Epithelial cell of proximal tubule (primary cell): ENCODE measurements at regions not wholly inside any gene's neighbourhood (a gene's known extent, or its start where the extent isn't known, plus 50 kb on each side); places are given as distances from the start of the nearest gene placed in this dataset.

Experiments used
- DNase-seq: peaks from one replicate; pipeline ENCODE4 v3.0.0-alpha.2; 2011; ENCODE audit warnings: low read depth
- H3K4me3 ChIP-seq: 2 replicates; pipeline ENCODE4 v1.5.1; 2011; ENCODE audit warnings: low read depth, mild to moderate bottlenecking, low read length
- TF ChIP-seq, protein P1 (sequence below): conservative IDR thresholded peaks from 2 replicates; pipeline ENCODE4 v1.5.1; 2012; ENCODE audit warnings: low read depth, mild to moderate bottlenecking, low read length

- DNase-seq, result no peak
- H3K4me3 ChIP-seq, result no peak overlapping the region
- TF ChIP-seq, protein P1, sequence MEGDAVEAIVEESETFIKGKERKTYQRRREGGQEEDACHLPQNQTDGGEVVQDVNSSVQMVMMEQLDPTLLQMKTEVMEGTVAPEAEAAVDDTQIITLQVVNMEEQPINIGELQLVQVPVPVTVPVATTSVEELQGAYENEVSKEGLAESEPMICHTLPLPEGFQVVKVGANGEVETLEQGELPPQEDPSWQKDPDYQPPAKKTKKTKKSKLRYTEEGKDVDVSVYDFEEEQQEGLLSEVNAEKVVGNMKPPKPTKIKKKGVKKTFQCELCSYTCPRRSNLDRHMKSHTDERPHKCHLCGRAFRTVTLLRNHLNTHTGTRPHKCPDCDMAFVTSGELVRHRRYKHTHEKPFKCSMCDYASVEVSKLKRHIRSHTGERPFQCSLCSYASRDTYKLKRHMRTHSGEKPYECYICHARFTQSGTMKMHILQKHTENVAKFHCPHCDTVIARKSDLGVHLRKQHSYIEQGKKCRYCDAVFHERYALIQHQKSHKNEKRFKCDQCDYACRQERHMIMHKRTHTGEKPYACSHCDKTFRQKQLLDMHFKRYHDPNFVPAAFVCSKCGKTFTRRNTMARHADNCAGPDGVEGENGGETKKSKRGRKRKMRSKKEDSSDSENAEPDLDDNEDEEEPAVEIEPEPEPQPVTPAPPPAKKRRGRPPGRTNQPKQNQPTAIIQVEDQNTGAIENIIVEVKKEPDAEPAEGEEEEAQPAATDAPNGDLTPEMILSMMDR, result no peak
These were observed 52.1 kb upstream of the CD5L start for GRCh38 chr1:157893686-157894085.

- TF ChIP-seq, protein P1, result no peak
- no peak overlapping the region for H3K4me3 ChIP-seq
- no peak for DNase-seq
These were observed 53.1 kb upstream of the CD5L start for GRCh38 chr1:157894613-157895165.

DNA sequence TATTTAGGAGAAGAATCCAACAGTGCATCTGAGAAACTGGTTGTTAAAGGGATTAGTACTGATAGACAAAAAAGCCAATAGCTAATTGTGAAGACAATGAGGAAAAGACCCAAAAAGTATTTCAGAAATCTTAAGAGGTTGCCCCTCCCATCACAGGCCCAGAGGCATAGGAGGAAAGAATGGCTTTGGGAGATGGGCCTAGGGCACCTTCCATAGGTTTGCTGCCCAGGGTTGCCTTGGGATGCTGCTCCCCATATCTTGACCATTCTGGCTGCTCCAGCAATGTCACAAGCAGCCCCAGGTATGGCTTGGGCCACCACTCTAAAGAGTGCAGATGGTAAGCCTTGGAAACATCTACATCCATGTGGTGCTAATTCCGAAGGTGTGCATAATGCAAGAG, 68.7 kb upstream of the CD5L start:
- no peak overlapping the region for H3K4me3 ChIP-seq
- TF ChIP-seq, protein P1, result no peak
- DNase-seq, result no peak

DNA sequence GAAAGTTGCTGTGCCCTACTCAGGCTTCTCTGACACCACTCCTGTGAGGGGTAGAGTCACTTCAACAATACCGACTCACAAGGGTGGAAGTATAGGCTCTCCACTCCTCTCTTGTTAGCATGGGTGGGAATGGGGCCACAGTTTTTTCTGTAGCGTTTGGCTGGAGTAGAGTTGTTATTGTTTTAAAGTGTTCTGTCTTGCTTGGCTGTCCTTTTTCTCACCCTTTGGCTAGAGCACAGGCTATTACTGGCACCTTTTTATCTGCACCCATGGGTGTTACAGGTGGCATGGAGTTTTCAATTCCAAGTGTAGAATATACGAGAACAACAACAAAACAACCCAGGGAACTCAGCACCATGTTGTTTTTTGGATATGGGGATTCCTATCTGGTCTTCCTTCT, 74.3 kb upstream of the CD5L start:
- no peak overlapping the region for H3K4me3 ChIP-seq
- DNase-seq, result no peak
- TF ChIP-seq, protein P1, result no peak

DNA sequence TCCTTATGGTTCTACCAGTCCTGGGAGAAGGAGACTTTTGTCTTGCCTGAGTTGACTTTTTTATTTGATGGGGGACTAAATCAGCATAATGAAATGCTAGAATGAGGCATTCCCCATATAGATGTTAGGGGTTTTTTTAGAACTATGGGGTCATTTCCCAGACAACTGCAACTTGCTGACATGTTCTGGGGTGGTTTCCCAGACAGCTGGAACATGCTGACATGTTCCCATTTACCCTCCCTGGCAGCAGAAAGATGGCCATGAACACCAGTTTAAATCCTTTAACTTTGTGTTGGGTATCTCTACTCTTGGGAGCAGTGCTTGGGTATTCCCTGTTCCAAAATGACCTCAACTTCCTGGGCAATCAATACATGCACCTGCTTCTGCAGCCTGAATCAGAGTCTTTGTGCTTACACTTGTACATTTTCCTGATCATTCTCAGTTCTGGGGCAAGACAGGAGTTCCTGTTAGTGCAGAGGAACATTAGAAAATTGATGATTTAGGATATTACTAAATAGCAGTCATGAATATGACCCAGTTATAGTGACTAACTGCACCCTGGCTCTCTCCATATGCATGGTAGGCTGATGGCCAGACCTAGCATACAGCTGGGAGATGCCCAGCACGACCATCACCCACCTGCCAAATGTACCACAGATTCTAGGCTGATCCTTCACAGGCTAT, 75.4 kb upstream of the CD5L start:
- no peak for DNase-seq
- TF ChIP-seq, protein P1, result no peak

DNA sequence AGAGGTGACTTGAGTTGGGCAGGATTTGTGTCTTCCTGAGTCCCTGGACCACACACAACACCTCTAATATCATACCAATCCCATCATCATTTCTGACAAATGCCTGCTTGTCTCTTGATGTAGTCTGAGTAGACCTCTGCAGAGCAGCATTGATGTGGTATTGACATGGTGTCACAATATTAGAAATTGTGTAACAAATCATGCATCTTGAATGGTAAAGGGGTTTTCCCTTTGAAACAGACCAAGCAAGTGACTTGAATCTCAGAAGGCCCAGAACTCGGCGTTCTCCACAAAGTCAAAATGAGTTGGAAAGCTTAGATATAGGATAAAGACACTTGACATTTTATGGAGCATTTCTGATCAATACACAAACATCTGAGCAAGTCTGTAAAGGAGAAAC, 72.7 kb upstream of the KIRREL1 start:
- TF ChIP-seq, protein P1, result no peak
- H3K4me3 ChIP-seq, result no peak overlapping the region
- DNase-seq, result no peak

More for the DNA sequence above, 75.4 kb upstream of the CD5L start:
- H3K4me3 ChIP-seq, result no peak overlapping the region

DNA sequence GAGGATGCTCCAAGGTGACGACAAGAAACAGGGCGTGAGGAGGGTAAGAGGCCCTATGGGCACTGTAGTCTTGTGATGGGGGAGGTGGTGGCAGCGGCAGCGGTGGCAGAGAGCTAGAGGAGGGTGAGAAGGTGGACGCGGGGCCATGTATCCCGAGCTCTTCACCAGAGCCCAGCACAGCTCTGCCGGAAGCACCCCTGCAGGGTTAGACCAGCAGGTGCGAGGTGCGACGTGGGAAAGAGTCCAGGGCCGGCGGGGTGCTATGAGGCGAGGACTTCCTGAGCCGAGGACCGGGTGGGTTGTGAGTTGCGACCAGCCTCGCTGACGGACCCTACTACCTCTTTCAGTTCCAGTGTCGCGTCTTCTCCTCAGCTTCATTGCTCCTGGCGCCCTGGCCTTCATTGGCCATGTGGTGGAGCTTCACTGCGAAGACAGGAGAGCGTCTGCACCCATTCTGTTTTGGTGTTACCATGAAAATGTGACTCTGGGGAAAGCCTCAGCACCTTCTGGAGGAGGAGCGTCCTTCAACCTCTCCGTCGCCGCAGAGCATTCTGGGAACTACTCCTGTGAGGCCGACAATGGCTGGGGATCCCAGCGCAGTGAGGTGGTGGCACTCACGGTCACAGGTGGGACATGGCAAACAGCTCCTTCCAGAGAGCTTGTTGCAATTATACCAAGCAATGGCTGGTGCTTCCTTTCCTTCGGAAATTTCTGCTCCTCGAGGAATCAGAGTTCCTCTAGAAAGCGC, 67.9 kb upstream of the KIRREL1 start:
- H3K4me3 ChIP-seq, result no peak overlapping the region
- DNase-seq, result no peak
- TF ChIP-seq, protein P1, result no peak
